GM21737 (cell line): ENCODE measurements at regions not wholly inside any gene's neighbourhood (a gene's known extent, or its start where the extent isn't known, plus 50 kb on each side); places are given as distances from the start of the nearest gene placed in this dataset.

ENCODE experiments used
- ATAC-seq: cut with Tn5 transposase; IDR thresholded peaks from one replicate; pipeline ENCODE4 v1.9.1; 2021; ENCODE audit warnings: mild to moderate bottlenecking, moderate library complexity; ENCODE audit not compliant: unreplicated experiment

- no peak for ATAC-seq
Measured at GRCh38 chr20:19945732-19946670, 71.2 kb upstream of the NAA20 start.

- no peak for ATAC-seq
Measured at GRCh38 chr20:19947611-19948264, 69.4 kb upstream of the NAA20 start.

- no peak for ATAC-seq
Measured at GRCh38 chr20:19949195-19949867, 67.8 kb upstream of the NAA20 start.

- ATAC-seq: no peak
Measured at GRCh38 chr20:19950042-19950441, 67.1 kb upstream of the NAA20 start.

GRCh38 chr20:19952392-19952791, 64.8 kb upstream of the NAA20 start:
- no peak for ATAC-seq

GRCh38 chr20:19953606-19954005, 63.6 kb upstream of the NAA20 start:
- ATAC-seq: no peak

GRCh38 chr20:19956976-19957375, 60.2 kb upstream of the NAA20 start:
- ATAC-seq: no peak

- ATAC-seq: no peak
Measured at GRCh38 chr20:19958219-19958618, 58.9 kb upstream of the NAA20 start.

- ATAC-seq: no peak
Measured at GRCh38 chr20:19958928-19959327, 58.2 kb upstream of the NAA20 start.

GRCh38 chr20:19960745-19961144, 56.4 kb upstream of the NAA20 start:
- no peak for ATAC-seq

GRCh38 chr20:19961293-19961692, 55.9 kb upstream of the NAA20 start:
- ATAC-seq: no peak

- ATAC-seq: no peak
Measured at GRCh38 chr20:19962958-19963357, 54.2 kb upstream of the NAA20 start.

GRCh38 chr20:19964289-19965265, 52.6 kb upstream of the NAA20 start:
- ATAC-seq: no peak

GRCh38 chr20:19966840-19967239, 50.3 kb upstream of the NAA20 start:
- ATAC-seq: no peak
